NCI-H526 treated with DMSO at 0.1 percent for 48 hours (cell line): ENCODE measurements at regions not wholly inside any gene's neighbourhood (a gene's known extent, or its start where the extent isn't known, plus 50 kb on each side); places are given as distances from the start of the nearest gene placed in this dataset.

Source experiments
- DNase-seq: peaks from one replicate; lab custom pipeline; 2025; lab: John Stamatoyannopoulos, UW

- no peak for DNase-seq
Observed at GRCh38 chr3:193754719-193755118, 161.7 kb downstream of the OPA1 start.

GRCh38 chr3:193756536-193756935 lies 163.5 kb downstream of the OPA1 start:
- DNase-seq, result no peak

- no peak for DNase-seq
Observed at GRCh38 chr3:193757457-193757856, 164.4 kb downstream of the OPA1 start.

- DNase-seq, result no peak
Observed at GRCh38 chr3:193761969-193762368, 169.0 kb downstream of the OPA1 start.

- DNase-seq, result no peak
Observed at GRCh38 chr3:193762657-193763056, 169.6 kb downstream of the OPA1 start.

GRCh38 chr3:193764959-193765358 lies 172.0 kb downstream of the OPA1 start:
- DNase-seq, result no peak

GRCh38 chr3:193767353-193768069 lies 174.5 kb downstream of the OPA1 start:
- DNase-seq, result no peak

GRCh38 chr3:193768070-193768394 lies 175.0 kb downstream of the OPA1 start:
- no peak for DNase-seq

GRCh38 chr3:193769437-193769836 lies 176.4 kb downstream of the OPA1 start:
- no peak for DNase-seq

- DNase-seq, result no peak
Observed at GRCh38 chr3:193771011-193771652, 178.1 kb downstream of the OPA1 start.

GRCh38 chr3:193771653-193772421 lies 178.8 kb downstream of the OPA1 start:
- DNase-seq, result no peak

GRCh38 chr3:193772422-193772763 lies 179.4 kb downstream of the OPA1 start:
- peak; percentile 82 for DNase-seq

GRCh38 chr3:193773266-193774220 lies 180.5 kb downstream of the OPA1 start:
- DNase-seq, result no peak

GRCh38 chr3:193774272-193774915 lies 181.4 kb downstream of the OPA1 start:
- DNase-seq, result no peak

- no peak for DNase-seq
Observed at GRCh38 chr3:193774916-193775285, 181.9 kb downstream of the OPA1 start.

GRCh38 chr3:193775421-193776077 lies 182.5 kb downstream of the OPA1 start:
- no peak for DNase-seq

GRCh38 chr3:193776626-193777358 lies 183.8 kb downstream of the OPA1 start:
- peak; percentile 45 for DNase-seq

GRCh38 chr3:193777524-193777923 lies 184.5 kb downstream of the OPA1 start:
- peak; percentile 58 for DNase-seq

GRCh38 chr3:193778676-193779075 lies 185.7 kb downstream of the OPA1 start:
- no peak for DNase-seq

GRCh38 chr3:193779933-193780332 lies 186.9 kb downstream of the OPA1 start:
- DNase-seq, result no peak
